ENCODE measurements at regions not wholly inside any gene's neighbourhood (a gene's known extent, or its start where the extent isn't known, plus 50 kb on each side); places are given as distances from the start of the nearest gene placed in this dataset.
"Not testable (repeated sequence)": the region's sequence is repeated elsewhere in the genome, so short reads cannot be mapped to it uniquely, and the experiment has no call there.

GRCh38 chr6:140160909-140161308, 786.5 kb upstream of the CITED2 start:
- Histone ChIP-seq H3K36me3 (ENCODE audit: insufficient read depth, low read length) (no peaks in the 10 kb centered on the region), H3K4me2 (ENCODE audit: low read depth, low read length, poor library complexity, severe bottlenecking) (no peak overlapping the region), H3K9me2 (replicated peaks; ENCODE audit: insufficient read depth, low read length) (no peaks in the 10 kb centered on the region), H3K9me3 (ENCODE audit: low read length) (no peaks in the 10 kb centered on the region), H4K20me1 (ENCODE audit: insufficient read depth, low read depth, low read length) (no peaks in the 10 kb centered on the region), H3K79me2 (ENCODE audit: low read length) (no peaks in the 10 kb centered on the region), H3K27ac (ENCODE audit: low read length) (no peak overlapping the region), H3K9ac (ENCODE audit: low read length) (no peak overlapping the region), H3K4me1 (ENCODE audit: low read length) (no peaks in the 10 kb centered on the region), H2AFZ (ENCODE audit: low read length) (no peak overlapping the region), H3K4me3 (ENCODE audit: low read length) (no peak overlapping the region), H3K27me3 (ENCODE audit: low read length) (no peaks in the 10 kb centered on the region)
- DNase-seq: no peak

GRCh38 chr6:140160494-140160893, 786.0 kb upstream of the CITED2 start:
- H3K9me2 ChIP-seq (replicated peaks; ENCODE audit: insufficient read depth, low read length): no peaks in the 10 kb centered on the region
- no peak overlapping the region for H3K9ac ChIP-seq (ENCODE audit: low read length)
- DNase-seq: no peak
- no peaks in the 10 kb centered on the region for H4K20me1 ChIP-seq (ENCODE audit: insufficient read depth, low read depth, low read length)
- no peak overlapping the region for H3K27ac ChIP-seq (ENCODE audit: low read length)
- no peaks in the 10 kb centered on the region for H3K79me2 ChIP-seq (ENCODE audit: low read length)
- H3K27me3 ChIP-seq (ENCODE audit: low read length): no peaks in the 10 kb centered on the region
- H2AFZ ChIP-seq (ENCODE audit: low read length): no peak overlapping the region
- no peak overlapping the region for H3K4me3 ChIP-seq (ENCODE audit: low read length)
- no peaks in the 10 kb centered on the region for H3K9me3 ChIP-seq (ENCODE audit: low read length)
- no peaks in the 10 kb centered on the region for H3K4me1 ChIP-seq (ENCODE audit: low read length)
- no peaks in the 10 kb centered on the region for H3K36me3 ChIP-seq (ENCODE audit: insufficient read depth, low read length)
- H3K4me2 ChIP-seq (ENCODE audit: low read depth, low read length, poor library complexity, severe bottlenecking): no peak overlapping the region

GRCh38 chr6:140156131-140156530, 781.7 kb upstream of the CITED2 start:
- no peak overlapping the region for H3K27ac ChIP-seq (ENCODE audit: low read length)
- no peak for DNase-seq

GRCh38 chr6:140155451-140156126, 781.1 kb upstream of the CITED2 start:
- H3K79me2 ChIP-seq (ENCODE audit: low read length): no peaks in the 10 kb centered on the region
- H3K9ac ChIP-seq (ENCODE audit: low read length): no peak overlapping the region
- no peaks in the 10 kb centered on the region for H3K9me3 ChIP-seq (ENCODE audit: low read length)
- no peak overlapping the region for H2AFZ ChIP-seq (ENCODE audit: low read length)
- H3K4me2 ChIP-seq (ENCODE audit: low read depth, low read length, poor library complexity, severe bottlenecking): no peak overlapping the region
- no peaks in the 10 kb centered on the region for H4K20me1 ChIP-seq (ENCODE audit: insufficient read depth, low read depth, low read length)
- no peak overlapping the region for H3K4me3 ChIP-seq (ENCODE audit: low read length)
- no peak for DNase-seq
- H3K27ac ChIP-seq (ENCODE audit: low read length): no peak overlapping the region
- no peaks in the 10 kb centered on the region for H3K4me1 ChIP-seq (ENCODE audit: low read length)
- H3K27me3 ChIP-seq (ENCODE audit: low read length): no peaks in the 10 kb centered on the region
- H3K9me2 ChIP-seq (replicated peaks; ENCODE audit: insufficient read depth, low read length): no peaks in the 10 kb centered on the region
- H3K36me3 ChIP-seq (ENCODE audit: insufficient read depth, low read length): no peaks in the 10 kb centered on the region

More at GRCh38 chr6:140156131-140156530, 781.7 kb upstream of the CITED2 start:
- Histone ChIP-seq H2AFZ (ENCODE audit: low read length) (no peak overlapping the region), H3K9me2 (replicated peaks; ENCODE audit: insufficient read depth, low read length) (no peaks in the 10 kb centered on the region), H3K4me3 (ENCODE audit: low read length) (no peak overlapping the region), H3K36me3 (ENCODE audit: insufficient read depth, low read length) (no peaks in the 10 kb centered on the region), H4K20me1 (ENCODE audit: insufficient read depth, low read depth, low read length) (no peaks in the 10 kb centered on the region), H3K4me1 (ENCODE audit: low read length) (no peaks in the 10 kb centered on the region), H3K79me2 (ENCODE audit: low read length) (no peaks in the 10 kb centered on the region), H3K9me3 (ENCODE audit: low read length) (no peaks in the 10 kb centered on the region), H3K4me2 (ENCODE audit: low read depth, low read length, poor library complexity, severe bottlenecking) (no peak overlapping the region), H3K9ac (ENCODE audit: low read length) (no peak overlapping the region), H3K27me3 (ENCODE audit: low read length) (no peaks in the 10 kb centered on the region)

- DNase-seq: no peak
- H4K20me1 ChIP-seq (ENCODE audit: insufficient read depth, low read depth, low read length): no peaks in the 10 kb centered on the region
- no peak overlapping the region for H3K27ac ChIP-seq (ENCODE audit: low read length)
- no peaks in the 10 kb centered on the region for H3K79me2 ChIP-seq (ENCODE audit: low read length)
- H3K9ac ChIP-seq (ENCODE audit: low read length): no peak overlapping the region
- H3K4me2 ChIP-seq (ENCODE audit: low read depth, low read length, poor library complexity, severe bottlenecking): no peak overlapping the region
- no peaks in the 10 kb centered on the region for H3K9me2 ChIP-seq (replicated peaks; ENCODE audit: insufficient read depth, low read length)
- no peaks in the 10 kb centered on the region for H3K36me3 ChIP-seq (ENCODE audit: insufficient read depth, low read length)
- no peak overlapping the region for H2AFZ ChIP-seq (ENCODE audit: low read length)
- no peak overlapping the region for H3K4me3 ChIP-seq (ENCODE audit: low read length)
- no peaks in the 10 kb centered on the region for H3K27me3 ChIP-seq (ENCODE audit: low read length)
- H3K9me3 ChIP-seq (ENCODE audit: low read length): no peaks in the 10 kb centered on the region
- H3K4me1 ChIP-seq (ENCODE audit: low read length): no peaks in the 10 kb centered on the region
These were observed 779.3 kb upstream of the CITED2 start for GRCh38 chr6:140153703-140154102.

GRCh38 chr6:140147825-140148814, 773.7 kb upstream of the CITED2 start:
- DNase-seq; H2AFZ ChIP-seq (ENCODE audit: low read length); H3K9ac ChIP-seq (ENCODE audit: low read length); H3K36me3 ChIP-seq (ENCODE audit: insufficient read depth, low read length); H3K9me2 ChIP-seq (replicated peaks; ENCODE audit: insufficient read depth, low read length); H3K4me1 ChIP-seq (ENCODE audit: low read length); H3K4me3 ChIP-seq (ENCODE audit: low read length); H3K9me3 ChIP-seq (ENCODE audit: low read length); H4K20me1 ChIP-seq (ENCODE audit: insufficient read depth, low read depth, low read length); H3K4me2 ChIP-seq (ENCODE audit: low read depth, low read length, poor library complexity, severe bottlenecking); H3K27ac ChIP-seq (ENCODE audit: low read length); H3K79me2 ChIP-seq (ENCODE audit: low read length); H3K27me3 ChIP-seq (ENCODE audit: low read length): not testable (repeated sequence)

- no peak overlapping the region for H3K27ac ChIP-seq (ENCODE audit: low read length)
- no peaks in the 10 kb centered on the region for H3K9me2 ChIP-seq (replicated peaks; ENCODE audit: insufficient read depth, low read length)
- no peaks in the 10 kb centered on the region for H4K20me1 ChIP-seq (ENCODE audit: insufficient read depth, low read depth, low read length)
- H3K4me2 ChIP-seq (ENCODE audit: low read depth, low read length, poor library complexity, severe bottlenecking): no peak overlapping the region
- H3K4me1 ChIP-seq (ENCODE audit: low read length): no peaks in the 10 kb centered on the region
- H3K36me3 ChIP-seq (ENCODE audit: insufficient read depth, low read length): no peaks in the 10 kb centered on the region
- no peak overlapping the region for H3K9ac ChIP-seq (ENCODE audit: low read length)
- no peaks in the 10 kb centered on the region for H3K27me3 ChIP-seq (ENCODE audit: low read length)
- H2AFZ ChIP-seq (ENCODE audit: low read length): no peak overlapping the region
- DNase-seq: no peak
- no peaks in the 10 kb centered on the region for H3K79me2 ChIP-seq (ENCODE audit: low read length)
- H3K4me3 ChIP-seq (ENCODE audit: low read length): no peak overlapping the region
- no peaks in the 10 kb centered on the region for H3K9me3 ChIP-seq (ENCODE audit: low read length)
These were observed 766.4 kb upstream of the CITED2 start for GRCh38 chr6:140140891-140141290.

- Histone ChIP-seq H3K4me1 (ENCODE audit: low read length) (no peaks in the 10 kb centered on the region), H3K4me2 (ENCODE audit: low read depth, low read length, poor library complexity, severe bottlenecking) (no peak overlapping the region), H3K27ac (ENCODE audit: low read length) (no peak overlapping the region), H3K27me3 (ENCODE audit: low read length) (no peaks in the 10 kb centered on the region), H3K79me2 (ENCODE audit: low read length) (no peaks in the 10 kb centered on the region), H3K4me3 (ENCODE audit: low read length) (no peak overlapping the region), H3K9me2 (replicated peaks; ENCODE audit: insufficient read depth, low read length) (no peaks in the 10 kb centered on the region), H3K9me3 (ENCODE audit: low read length) (no peaks in the 10 kb centered on the region), H3K36me3 (ENCODE audit: insufficient read depth, low read length) (no peaks in the 10 kb centered on the region), H2AFZ (ENCODE audit: low read length) (no peak overlapping the region), H4K20me1 (ENCODE audit: insufficient read depth, low read depth, low read length) (no peaks in the 10 kb centered on the region), H3K9ac (ENCODE audit: low read length) (no peak overlapping the region)
- no peak for DNase-seq
These were observed 764.0 kb upstream of the CITED2 start for GRCh38 chr6:140138311-140139010.

All from Karpas-422 (cell line).